ENCODE measurements at regions not wholly inside any gene's neighbourhood (a gene's known extent, or its start where the extent isn't known, plus 50 kb on each side); places are given as distances from the start of the nearest gene placed in this dataset.

- no peak for DNase-seq (ENCODE audit: extremely low read depth in 1 of 11, low read depth in 9 of 11, low spot score in 4 of 11)
These were observed 551.6 kb upstream of the PRKX start for GRCh38 chrX:4265036-4265435.

GRCh38 chrX:4263030-4263803 is 549.8 kb upstream of the PRKX start:
- peak in 8 of 11 donors; percentile 15 to 50 (median 32) for DNase-seq (ENCODE audit: extremely low read depth in 1 of 11, low read depth in 9 of 11, low spot score in 4 of 11)

GRCh38 chrX:4253092-4253491 is 539.6 kb upstream of the PRKX start:
- DNase-seq (ENCODE audit: extremely low read depth in 1 of 11, low read depth in 9 of 11, low spot score in 4 of 11) = no peak

- DNase-seq (ENCODE audit: extremely low read depth in 1 of 11, low read depth in 9 of 11, low spot score in 4 of 11) = no peak
These were observed 536.0 kb upstream of the PRKX start for GRCh38 chrX:4249401-4249800.

GRCh38 chrX:4243759-4244158 is 530.3 kb upstream of the PRKX start:
- DNase-seq (ENCODE audit: extremely low read depth in 1 of 11, low read depth in 9 of 11, low spot score in 4 of 11) = no peak

- DNase-seq (ENCODE audit: extremely low read depth in 1 of 11, low read depth in 9 of 11, low spot score in 4 of 11) = no peak
These were observed 527.2 kb upstream of the PRKX start for GRCh38 chrX:4240541-4241194.

GRCh38 chrX:4239650-4240540 is 526.4 kb upstream of the PRKX start:
- no peak for DNase-seq (ENCODE audit: extremely low read depth in 1 of 11, low read depth in 9 of 11, low spot score in 4 of 11)

GRCh38 chrX:4238916-4239315 is 525.5 kb upstream of the PRKX start:
- DNase-seq (ENCODE audit: extremely low read depth in 1 of 11, low read depth in 9 of 11, low spot score in 4 of 11) = no peak

GRCh38 chrX:4225086-4225485 is 511.6 kb upstream of the PRKX start:
- no peak for DNase-seq (ENCODE audit: extremely low read depth in 1 of 11, low read depth in 9 of 11, low spot score in 4 of 11)

GRCh38 chrX:4206941-4207340 is 493.5 kb upstream of the PRKX start:
- DNase-seq (ENCODE audit: extremely low read depth in 1 of 11, low read depth in 9 of 11, low spot score in 4 of 11) = no peak

- no peak for DNase-seq (ENCODE audit: extremely low read depth in 1 of 11, low read depth in 9 of 11, low spot score in 4 of 11)
These were observed 484.5 kb upstream of the PRKX start for GRCh38 chrX:4197971-4198370.

- DNase-seq (ENCODE audit: extremely low read depth in 1 of 11, low read depth in 9 of 11, low spot score in 4 of 11) = no peak
These were observed 480.2 kb upstream of the PRKX start for GRCh38 chrX:4193500-4194155.

- no peak for DNase-seq (ENCODE audit: extremely low read depth in 1 of 11, low read depth in 9 of 11, low spot score in 4 of 11)
These were observed 472.9 kb upstream of the PRKX start for GRCh38 chrX:4186331-4186730.

GRCh38 chrX:4185086-4185485 is 471.6 kb upstream of the PRKX start:
- no peak for DNase-seq (ENCODE audit: extremely low read depth in 1 of 11, low read depth in 9 of 11, low spot score in 4 of 11)

- no peak for DNase-seq (ENCODE audit: extremely low read depth in 1 of 11, low read depth in 9 of 11, low spot score in 4 of 11)
These were observed 469.0 kb upstream of the PRKX start for GRCh38 chrX:4182408-4182806.

GRCh38 chrX:4181782-4182407 is 468.4 kb upstream of the PRKX start:
- no peak for DNase-seq (ENCODE audit: extremely low read depth in 1 of 11, low read depth in 9 of 11, low spot score in 4 of 11)

- DNase-seq (ENCODE audit: extremely low read depth in 1 of 11, low read depth in 9 of 11, low spot score in 4 of 11) = no peak
These were observed 465.6 kb upstream of the PRKX start for GRCh38 chrX:4179031-4179430.

- no peak for DNase-seq (ENCODE audit: extremely low read depth in 1 of 11, low read depth in 9 of 11, low spot score in 4 of 11)
These were observed 461.8 kb upstream of the PRKX start for GRCh38 chrX:4175221-4175620.

GRCh38 chrX:4173743-4174142 is 460.3 kb upstream of the PRKX start:
- no peak for DNase-seq (ENCODE audit: extremely low read depth in 1 of 11, low read depth in 9 of 11, low spot score in 4 of 11)
